Stimulated activated CD4-positive, alpha-beta T cell treated with anti-CD3 and anti-CD28 coated beads, Interleukin-2, amount 100 ng/mL, for 4 hours (primary cell): ENCODE measurements at regions not wholly inside any gene's neighbourhood (a gene's known extent, or its start where the extent isn't known, plus 50 kb on each side); places are given as distances from the start of the nearest gene placed in this dataset.
"Not testable (repeated sequence)": the region's sequence is repeated elsewhere in the genome, so short reads cannot be mapped to it uniquely, and the experiment has no call there.

Experiments used
- DNase-seq: peaks from one replicate; pipeline ENCODE4 v3.0.0-alpha.2; 2020; ENCODE audit warnings: low read depth

DNA sequence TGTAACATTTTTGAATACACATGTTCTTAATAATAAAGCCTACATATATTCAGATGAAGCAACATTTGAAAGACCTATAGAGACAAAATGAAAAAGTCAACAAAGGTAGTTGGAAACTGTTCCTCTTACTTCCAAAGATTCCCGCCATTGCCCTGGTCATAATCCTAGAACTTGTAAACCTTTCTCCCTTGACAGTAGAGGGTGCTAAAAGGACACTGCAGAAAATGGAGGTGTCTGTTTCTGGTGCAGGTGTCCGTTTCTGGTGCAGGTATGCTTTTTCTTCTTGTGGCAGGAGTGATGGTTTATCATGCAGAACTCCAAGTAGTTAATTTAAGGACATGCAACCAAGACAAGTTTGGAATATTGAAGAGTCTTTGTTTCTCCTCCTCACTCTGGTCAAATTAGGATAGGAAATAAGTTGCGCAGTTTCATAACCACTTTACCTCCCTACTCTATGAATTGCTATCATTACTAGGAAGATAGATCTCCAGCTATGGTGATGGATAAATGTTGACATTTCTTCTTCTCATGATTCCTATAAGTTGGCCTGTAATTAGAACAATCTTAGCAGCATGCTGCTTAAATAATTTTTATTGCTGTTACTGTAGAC is 56.0 kb upstream of the FAM174A start:
- no peak for DNase-seq

GRCh38 chr5:100472091-100472490 is 63.1 kb upstream of the FAM174A start:
- no peak for DNase-seq

DNA sequence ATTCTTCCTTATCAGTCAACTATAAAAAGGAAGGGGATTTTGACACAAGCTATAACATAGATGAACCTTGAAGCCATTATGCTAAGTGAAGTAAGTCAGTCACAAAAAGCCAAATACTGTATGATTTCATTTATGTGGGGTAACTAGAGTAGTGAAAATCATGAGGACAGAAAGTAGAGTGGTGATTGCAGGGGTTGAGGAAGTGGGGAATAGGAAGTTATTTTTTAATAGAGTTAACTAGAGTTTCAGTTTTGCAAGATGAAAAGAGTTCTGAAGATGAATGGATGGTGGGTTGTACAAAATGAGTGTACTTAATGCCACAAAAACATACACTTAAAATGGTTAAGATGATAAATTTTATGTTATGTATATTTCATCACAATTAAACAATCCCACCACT is 65.4 kb upstream of the FAM174A start:
- no peak for DNase-seq

DNA sequence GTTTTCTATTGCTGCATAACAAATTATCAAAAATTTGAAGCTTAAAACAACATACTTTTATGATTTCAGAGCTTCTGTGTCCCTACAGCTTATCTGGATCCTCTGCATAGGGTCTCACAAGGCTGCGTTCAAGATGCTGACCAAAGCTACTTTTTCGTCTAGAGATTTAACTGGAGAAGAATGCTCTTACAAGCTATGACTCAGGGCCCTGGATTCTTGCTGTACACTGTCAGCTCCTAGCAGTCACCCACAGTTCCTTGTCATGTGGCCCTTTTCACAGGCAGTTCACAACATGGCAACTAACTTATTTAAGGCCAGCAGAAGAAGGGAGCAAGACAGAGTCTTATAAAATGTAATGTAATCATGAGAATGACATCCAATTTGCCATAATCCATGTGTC is 70.8 kb upstream of the FAM174A start:
- DNase-seq: no peak

GRCh38 chr5:100456615-100457014 is 78.6 kb upstream of the FAM174A start:
- no peak for DNase-seq

DNA sequence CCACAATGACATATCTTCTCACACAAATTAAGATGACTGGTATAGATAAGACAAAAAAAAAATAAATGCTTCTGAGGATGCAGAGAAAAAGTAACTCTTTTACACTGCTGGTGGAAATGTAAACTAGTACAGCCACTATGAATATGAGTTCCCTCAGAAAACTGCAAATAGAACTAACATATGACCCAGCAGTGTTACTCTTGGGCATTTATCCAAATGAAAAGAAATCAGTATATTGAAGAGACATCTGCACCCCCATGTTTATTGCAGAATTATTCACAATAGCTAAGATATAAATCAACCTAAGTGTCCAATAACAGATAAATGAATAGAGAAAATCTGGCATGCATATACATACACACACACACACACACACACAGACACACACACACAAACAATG is 83.0 kb upstream of the FAM174A start:
- no peak for DNase-seq

DNA sequence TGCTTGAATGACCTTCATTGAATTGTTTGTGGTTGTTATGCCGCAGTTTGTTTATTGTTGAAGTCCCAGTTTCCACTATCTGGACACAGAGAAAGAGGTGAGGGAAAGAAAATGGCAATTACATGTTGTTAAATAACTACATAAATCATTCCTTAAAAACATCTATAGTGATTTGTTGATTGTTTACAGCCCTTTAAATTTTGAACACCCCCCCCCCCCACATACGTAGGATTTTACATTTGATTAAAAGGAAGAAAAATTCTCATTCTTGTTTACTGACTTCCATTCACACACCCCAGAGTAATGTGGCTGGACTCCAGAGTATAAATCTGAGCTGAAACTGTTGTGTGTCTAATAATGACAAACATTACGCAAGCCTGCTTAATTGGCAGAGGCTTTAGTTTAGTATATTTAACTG is 87.1 kb upstream of the FAM174A start:
- DNase-seq: no peak

GRCh38 chr5:100446879-100447430 is 88.2 kb upstream of the FAM174A start:
- no peak for DNase-seq

GRCh38 chr5:100444961-100445360 is 90.2 kb upstream of the FAM174A start:
- DNase-seq: no peak

- DNase-seq: no peak
Measured at GRCh38 chr5:100434815-100435214, 100.4 kb upstream of the FAM174A start.

GRCh38 chr5:100432741-100433140 is 102.4 kb upstream of the FAM174A start:
- DNase-seq: no peak

DNA sequence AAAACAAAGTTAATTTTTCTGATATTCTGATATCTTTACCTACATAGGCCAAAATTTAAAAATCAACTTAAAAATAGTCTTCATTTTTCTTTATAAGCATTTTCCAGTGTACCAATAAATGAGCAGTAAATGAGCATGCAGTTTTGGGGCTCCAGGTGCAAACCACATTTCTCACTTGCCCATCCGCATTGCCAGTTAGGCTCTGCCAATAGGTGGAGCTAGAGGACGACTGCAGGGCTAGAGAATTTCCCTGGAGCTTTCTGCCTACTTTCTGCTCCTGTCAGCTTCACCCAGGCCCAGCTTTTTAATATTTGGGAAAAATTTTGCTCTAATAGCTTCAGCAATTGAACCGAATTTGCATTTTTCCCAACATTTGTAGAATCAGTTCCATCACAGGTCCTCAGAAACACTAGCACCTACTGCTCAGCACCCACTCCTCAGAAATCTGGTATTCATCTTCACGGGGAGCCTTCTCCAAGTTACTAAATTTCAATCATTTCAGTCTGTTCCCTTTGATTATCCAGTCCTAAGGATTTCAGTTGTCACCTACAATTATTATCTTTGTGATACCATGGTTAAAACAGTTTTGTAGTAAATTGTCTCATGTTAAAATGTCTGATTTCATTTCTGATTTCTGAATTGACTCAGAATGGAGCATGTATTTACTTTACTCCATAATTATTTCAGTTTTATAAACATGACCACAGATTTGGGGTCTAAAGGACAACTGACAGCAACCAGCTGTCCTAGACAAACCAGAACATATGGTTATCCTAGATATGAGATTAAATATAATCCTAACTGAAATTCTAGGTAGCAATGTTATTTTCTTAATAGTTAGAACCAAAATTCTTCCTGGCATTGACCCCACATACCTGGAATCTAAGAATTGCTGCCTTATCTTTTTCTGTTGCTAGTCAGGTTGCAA is 104.6 kb upstream of the FAM174A start:
- peak; percentile 3 for DNase-seq

- no peak for DNase-seq
Measured at GRCh38 chr5:100424787-100425186, 110.4 kb upstream of the FAM174A start.

DNA sequence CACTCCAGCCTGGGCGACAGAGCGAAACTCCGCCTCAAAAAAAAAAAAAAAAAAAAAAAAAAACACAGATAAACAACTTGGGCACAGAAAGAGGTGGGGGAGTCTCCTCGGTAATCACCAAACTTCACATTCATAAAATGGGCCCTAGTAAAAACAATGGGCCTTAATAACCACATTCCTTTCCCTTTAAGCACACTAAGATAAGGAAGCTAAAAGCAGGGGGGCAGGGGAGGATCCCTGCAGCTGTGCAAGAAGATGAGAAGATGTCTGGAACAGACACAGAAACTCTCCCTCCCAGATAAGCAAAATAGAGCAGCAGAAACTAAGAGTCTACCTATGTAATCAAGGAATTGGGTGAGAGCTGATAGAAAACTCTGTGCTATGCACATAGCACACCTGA is 111.2 kb upstream of the FAM174A start:
- no peak for DNase-seq

GRCh38 chr5:100423330-100423729 is 111.8 kb upstream of the FAM174A start:
- no peak for DNase-seq

DNA sequence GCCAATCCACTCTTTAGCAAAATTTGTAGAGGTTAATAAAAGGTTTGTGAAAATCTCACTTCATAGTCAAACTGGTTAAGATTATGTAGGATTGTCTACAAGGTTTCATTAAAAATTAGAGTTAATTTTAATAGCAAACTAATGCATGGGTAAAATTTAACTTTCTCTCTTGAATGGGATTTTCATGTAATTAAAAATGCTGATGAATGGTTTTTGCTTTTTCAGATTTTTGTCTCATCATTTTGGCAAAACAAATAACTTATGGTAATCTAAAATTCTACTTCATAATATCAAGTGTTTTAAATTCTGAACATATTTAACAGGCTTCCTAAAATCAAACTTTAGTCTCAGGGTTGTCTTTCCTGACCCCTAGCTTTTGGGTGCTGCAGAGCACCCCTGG is 113.8 kb upstream of the FAM174A start:
- DNase-seq: no peak

- no peak for DNase-seq
Measured at GRCh38 chr5:100418231-100418630, 116.9 kb upstream of the FAM174A start.

GRCh38 chr5:100409660-100410151 is 125.5 kb upstream of the FAM174A start:
- no peak for DNase-seq

- DNase-seq: no peak
Measured at GRCh38 chr5:100407053-100407452, 128.1 kb upstream of the FAM174A start.

- DNase-seq: no peak
Measured at GRCh38 chr5:100406640-100407039, 128.5 kb upstream of the FAM174A start.

GRCh38 chr5:100402071-100402470 is 133.1 kb upstream of the FAM174A start:
- no peak for DNase-seq

GRCh38 chr5:100401149-100401548 is 134.0 kb upstream of the FAM174A start:
- no peak for DNase-seq

- not testable (repeated sequence) for DNase-seq
Measured at GRCh38 chr5:100398815-100399214, 136.4 kb upstream of the FAM174A start.
